ENCODE measurements at regions not wholly inside any gene's neighbourhood (a gene's known extent, or its start where the extent isn't known, plus 50 kb on each side); places are given as distances from the start of the nearest gene placed in this dataset.

- peak; percentile 83 for DNase-seq (ENCODE audit: low read depth)
- H3K4me3 ChIP-seq (ENCODE audit: control insufficient read depth, low read depth, low read length) = no peak overlapping the region
- TF ChIP-seq CTCF (IDR thresholded peaks at IDR 0.05; ENCODE audit: control insufficient read depth, insufficient read depth, low read depth, low read length, missing control alignments) = no peak
Observed at GRCh38 chr10:6778992-6779701, 199.1 kb upstream of the PRKCQ start.

GRCh38 chr10:6776170-6776569, 196.1 kb upstream of the PRKCQ start:
- no peak overlapping the region for H3K4me3 ChIP-seq (ENCODE audit: control insufficient read depth, low read depth, low read length)
- no peak for TF ChIP-seq CTCF (IDR thresholded peaks at IDR 0.05; ENCODE audit: control insufficient read depth, insufficient read depth, low read depth, low read length, missing control alignments)
- no peak for DNase-seq (ENCODE audit: low read depth)

- no peak for TF ChIP-seq CTCF (IDR thresholded peaks at IDR 0.05; ENCODE audit: control insufficient read depth, insufficient read depth, low read depth, low read length, missing control alignments)
- no peak for DNase-seq (ENCODE audit: low read depth)
- H3K4me3 ChIP-seq (ENCODE audit: control insufficient read depth, low read depth, low read length) = no peak overlapping the region
Observed at GRCh38 chr10:6774406-6774805, 194.3 kb upstream of the PRKCQ start.

- no peak for DNase-seq (ENCODE audit: low read depth)
- TF ChIP-seq CTCF (IDR thresholded peaks at IDR 0.05; ENCODE audit: control insufficient read depth, insufficient read depth, low read depth, low read length, missing control alignments) = no peak
Observed at GRCh38 chr10:6771331-6771730, 191.3 kb upstream of the PRKCQ start.

GRCh38 chr10:6770846-6771245, 190.8 kb upstream of the PRKCQ start:
- no peak for DNase-seq (ENCODE audit: low read depth)
- no peak for TF ChIP-seq CTCF (IDR thresholded peaks at IDR 0.05; ENCODE audit: control insufficient read depth, insufficient read depth, low read depth, low read length, missing control alignments)
- no peak overlapping the region for H3K4me3 ChIP-seq (ENCODE audit: control insufficient read depth, low read depth, low read length)

More at GRCh38 chr10:6771331-6771730, 191.3 kb upstream of the PRKCQ start:
- no peak overlapping the region for H3K4me3 ChIP-seq (ENCODE audit: control insufficient read depth, low read depth, low read length)

GRCh38 chr10:6769704-6770417, 189.8 kb upstream of the PRKCQ start:
- DNase-seq (ENCODE audit: low read depth) = no peak
- TF ChIP-seq CTCF (IDR thresholded peaks at IDR 0.05; ENCODE audit: control insufficient read depth, insufficient read depth, low read depth, low read length, missing control alignments) = no peak
- no peak overlapping the region for H3K4me3 ChIP-seq (ENCODE audit: control insufficient read depth, low read depth, low read length)

Data from AG09309 (cell line).